K562 (cell line): ENCODE measurements at regions not wholly inside any gene's neighbourhood (a gene's known extent, or its start where the extent isn't known, plus 50 kb on each side); places are given as distances from the start of the nearest gene placed in this dataset.

Source experiments
- ATAC-seq: fragments of 200-7000 bp; cut with Tn5 transposase; 3 replicates; pipeline ENCODE4 v1.9.1; 2020; ENCODE audit warnings: moderate library complexity
- BruUV-seq: library from RNA; stranded (reverse); fragments of 400-500 nt; replicated peaks from 2 replicates; lab custom pipeline; 2021; lab: Mats Ljungman, UMichigan
- CTCF ChIA-PET: fragments of 300-600 bp; formaldehyde crosslinking; extraction: SDS; loops from one replicate; lab custom pipeline; 2021; ENCODE audit warnings: low intra/inter-chr PET ratio; lab: Yijun Ruan, JAX
- POLR2A ChIA-PET: fragments of 300-600, 350-650 bp; sonication (Branson Sonifier 250); formaldehyde crosslinking; extraction: SDS; loops from one replicate; lab custom pipeline; 2021; ENCODE audit warnings: antibody characterized with exemption, inconsistent platforms; lab: Yijun Ruan, JAX
- DNase-seq, 4 experiments: peaks; one replicate each; pipeline versions ENCODE4 v3.0.0 to v3.0.0-alpha.2; 2011 to 2018; ENCODE audit warnings: low spot score in 3 of 4, mixed read lengths in 3 of 4; ENCODE audit errors: extremely low read depth in 1 of 4
- FAIRE-seq: peaks from 2 replicates; lab custom pipeline; 2011; peaks lifted over from hg19 to GRCh38; lab: Jason Lieb, UNC
- H2AFZ ChIP-seq: 2 replicates; pipeline ENCODE4 v1.6.0; 2011; ENCODE audit warnings: low read depth, low read length, control low read depth, inconsistent platforms
- H3K27ac ChIP-seq: fragments of 200-600 bp; 3 replicates; pipeline ENCODE4 v1.8.0; 2011; ENCODE audit warnings: low read depth, mild to moderate bottlenecking, control low read depth, inconsistent platforms, low read length, moderate library complexity, mixed read lengths; ENCODE audit errors: extremely low read depth
- H3K27me3 ChIP-seq, 2 experiments: fragments of 300-600 bp in 1 of 2; 2 replicates in 1 of 2; 3 replicates in 1 of 2; pipeline versions ENCODE4 v1.6.0 to v1.8.0; 2011; ENCODE audit warnings: inconsistent platforms in 2 of 2, low read length in 2 of 2, mild to moderate bottlenecking in 1 of 2, mixed read lengths in 1 of 2, moderate library complexity in 1 of 2; ENCODE audit not compliant: control insufficient read depth in 2 of 2, insufficient read depth in 2 of 2
- H3K36me3 ChIP-seq: fragments of 300-600 bp; 3 replicates; pipeline ENCODE4 v1.8.0; 2011; ENCODE audit warnings: mild to moderate bottlenecking, low read length, inconsistent platforms; ENCODE audit not compliant: control insufficient read depth, insufficient read depth
- H3K4me1 ChIP-seq, 2 experiments: fragments of 200-600 bp in 1 of 2; replicated peaks in 1 of 2; 2 replicates in 1 of 2; 3 replicates in 1 of 2; pipeline versions ENCODE4 v1.5.1 to v1.8.0; 2011; ENCODE audit warnings: inconsistent platforms in 2 of 2, low read length in 2 of 2, mild to moderate bottlenecking in 1 of 2, mixed read lengths in 1 of 2, moderate library complexity in 1 of 2; ENCODE audit not compliant: control insufficient read depth in 2 of 2, insufficient read depth in 2 of 2
- H3K4me2 ChIP-seq: 2 replicates; pipeline ENCODE4 v1.6.1; 2011; ENCODE audit warnings: low read length, control low read depth, inconsistent platforms, mixed read lengths; ENCODE audit not compliant: insufficient read depth
- H3K4me3 ChIP-seq: fragments of 200-600 bp; sonication (generic), shearing (Covaris generic); 2 replicates; pipeline ENCODE4 v1.5.1; 2016; ENCODE audit warnings: control low read depth, inconsistent platforms
- H3K79me2 ChIP-seq: fragments of 200-600 bp; 3 replicates; pipeline ENCODE4 v1.8.0; 2011; ENCODE audit warnings: low read length, inconsistent platforms; ENCODE audit not compliant: control insufficient read depth, insufficient read depth
- H3K9ac ChIP-seq, 2 experiments: 2 replicates each; pipeline versions ENCODE4 v1.6.0 to v1.6.1; 2011; ENCODE audit warnings: low read depth in 2 of 2, low read length in 2 of 2, control low read depth in 1 of 2, inconsistent platforms in 1 of 2, mild to moderate bottlenecking in 1 of 2, mixed read lengths in 1 of 2; ENCODE audit not compliant: insufficient read depth in 1 of 2
- H3K9me1 ChIP-seq: one replicate; pipeline ENCODE4 v1.6.0; 2011; ENCODE audit warnings: inconsistent platforms, mild to moderate bottlenecking, low read length, moderate library complexity; ENCODE audit not compliant: control insufficient read depth, insufficient read depth
- H3K9me3 ChIP-seq: replicated peaks from 2 replicates; pipeline ENCODE4 v1.5.1; 2011; ENCODE audit warnings: low read depth, low read length, inconsistent platforms; ENCODE audit not compliant: control insufficient read depth, insufficient read depth
- H4K20me1 ChIP-seq: replicated peaks from 2 replicates; pipeline ENCODE4 v1.6.1; 2011; ENCODE audit warnings: low read length, inconsistent platforms, mixed read lengths; ENCODE audit not compliant: control insufficient read depth, insufficient read depth
- HCFC1 ChIP-seq: IDR thresholded peaks from 2 replicates; pipeline ENCODE4 v1.6.1; 2012; ENCODE audit warnings: low read depth, low read length, improper control_type of control experiment
- HNRNPK ChIP-seq: fragments of 200-400 bp; formaldehyde crosslinking; IDR thresholded peaks from one replicate; pipeline ENCODE4 v1.6.1; 2018; ENCODE audit warnings: mild to moderate bottlenecking, low read depth, low read length; ENCODE audit not compliant: poor library complexity, severe bottlenecking
- IFI16 ChIP-seq: fragments of 250-450 bp; sonication (Bioruptor Pico); IDR thresholded peaks from 2 replicates; pipeline ENCODE4 v2.1.2; 2022; ENCODE audit warnings: mild to moderate bottlenecking, inconsistent platforms
- PHF8 ChIP-seq: fragments of 200-600 bp; sonication (generic); IDR thresholded peaks from 2 replicates; pipeline ENCODE4 v1.6.1; 2012; ENCODE audit warnings: mixed run types, mild to moderate bottlenecking, inconsistent platforms, low read length, moderate library complexity, borderline replicate concordance
- RBM17 ChIP-seq: fragments of 200-400 bp; formaldehyde crosslinking; IDR thresholded peaks from 2 replicates; pipeline ENCODE4 v1.6.1; 2017; ENCODE audit warnings: low read depth, mild to moderate bottlenecking, low read length, borderline replicate concordance
- WGBS: fragments of 100-300 bp; shearing (Covaris generic); methylation state at CpG from one replicate; pipeline ENCODE4 v1.1.6; 2016; ENCODE audit warnings: low coverage, mixed read lengths; ENCODE audit not compliant: insufficient coverage; ENCODE audit errors: missing lambda C conversion rate; 5-methylcytosine and 5-hydroxymethylcytosine counted together
- in situ Hi-C: fragments of 300-500 bp; cut with MboI; formaldehyde crosslinking; loops from 4 replicates; pipeline ENCODE4 v1.15.0; 2018; ENCODE audit warnings: inconsistent platforms, mixed read lengths
- intact Hi-C: fragments of 100-400 bp; cut with micrococcal nuclease; formaldehyde crosslinking; loops from 2 replicates; pipeline ENCODE4 v1.14.2; 2022
- TF ChIP-seq, protein P1 (sequence below): fragments of 450-650 bp; formaldehyde crosslinking; IDR thresholded peaks from 2 replicates; pipeline ENCODE4 v1.4.0; 2020; ENCODE audit warnings: mild to moderate bottlenecking, moderate library complexity
- TF ChIP-seq, protein P2 (sequence below), 3 experiments: fragments of 200-800 bp in 1 of 3; fragments of 250-450 bp in 1 of 3; fragments of 450-650 bp in 1 of 3; sonication (Bioruptor Pico) in 1 of 3; sonication (Bioruptor generic) in 1 of 3; formaldehyde crosslinking in 1 of 3; IDR thresholded peaks; 2 replicates each; pipeline versions ENCODE4 v1.6.1 to v1.8.0; 2016 to 2022; ENCODE audit warnings: mild to moderate bottlenecking in 2 of 3, missing genetic modification characterization in 2 of 3, missing compliant biosample characterization in 1 of 3, moderate library complexity in 1 of 3

DNA sequence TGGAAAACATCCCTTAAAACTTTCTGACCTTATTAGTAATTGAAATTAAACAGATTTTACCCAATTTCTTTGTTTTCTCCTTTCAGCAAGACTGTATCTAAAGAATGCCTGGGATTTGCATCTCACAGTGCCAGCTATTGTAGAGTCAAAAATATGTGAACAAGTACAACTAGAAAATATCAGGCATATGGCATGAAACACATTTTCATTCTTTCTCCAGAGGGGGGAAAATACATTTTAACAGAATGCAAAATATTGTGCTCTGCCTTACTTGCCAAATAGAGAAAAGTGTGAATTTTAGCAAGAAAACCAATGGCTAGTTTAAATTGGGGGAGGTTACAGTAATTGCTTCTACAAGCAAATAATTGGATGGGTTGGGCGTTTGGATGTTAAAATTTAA is 366.6 kb upstream of the FIGN start:
- FAIRE-seq: no peak
- Histone ChIP-seq H3K27ac (no peak overlapping the region), H3K36me3 (no peaks in the 10 kb centered on the region), H4K20me1 (no peaks in the 10 kb centered on the region), H3K9me3 (no peaks in the 10 kb centered on the region), H3K27me3 (no peaks in the 10 kb centered on the region), H2AFZ (no peak overlapping the region), H3K79me2 (no peaks in the 10 kb centered on the region), H3K4me2 (no peak overlapping the region), H3K4me1 (no peaks in the 10 kb centered on the region), H3K9ac (no peak overlapping the region), H3K9me1 (no peaks in the 10 kb centered on the region), H3K4me3 (no peak overlapping the region)
- in situ Hi-C loops (no loop called here), intact Hi-C loops (no loop called here)
- CTCF ChIA-PET: no interaction called here
- TF ChIP-seq, protein P1, sequence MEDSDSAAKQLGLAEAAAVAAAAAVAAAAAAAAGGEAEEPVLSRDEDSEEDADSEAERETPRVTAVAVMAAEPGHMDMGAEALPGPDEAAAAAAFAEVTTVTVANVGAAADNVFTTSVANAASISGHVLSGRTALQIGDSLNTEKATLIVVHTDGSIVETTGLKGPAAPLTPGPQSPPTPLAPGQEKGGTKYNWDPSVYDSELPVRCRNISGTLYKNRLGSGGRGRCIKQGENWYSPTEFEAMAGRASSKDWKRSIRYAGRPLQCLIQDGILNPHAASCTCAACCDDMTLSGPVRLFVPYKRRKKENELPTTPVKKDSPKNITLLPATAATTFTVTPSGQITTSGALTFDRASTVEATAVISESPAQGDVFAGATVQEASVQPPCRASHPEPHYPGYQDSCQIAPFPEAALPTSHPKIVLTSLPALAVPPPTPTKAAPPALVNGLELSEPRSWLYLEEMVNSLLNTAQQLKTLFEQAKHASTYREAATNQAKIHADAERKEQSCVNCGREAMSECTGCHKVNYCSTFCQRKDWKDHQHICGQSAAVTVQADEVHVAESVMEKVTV (CRISPR knock-in tag): no peak
- TF ChIP-seq, protein P2, sequence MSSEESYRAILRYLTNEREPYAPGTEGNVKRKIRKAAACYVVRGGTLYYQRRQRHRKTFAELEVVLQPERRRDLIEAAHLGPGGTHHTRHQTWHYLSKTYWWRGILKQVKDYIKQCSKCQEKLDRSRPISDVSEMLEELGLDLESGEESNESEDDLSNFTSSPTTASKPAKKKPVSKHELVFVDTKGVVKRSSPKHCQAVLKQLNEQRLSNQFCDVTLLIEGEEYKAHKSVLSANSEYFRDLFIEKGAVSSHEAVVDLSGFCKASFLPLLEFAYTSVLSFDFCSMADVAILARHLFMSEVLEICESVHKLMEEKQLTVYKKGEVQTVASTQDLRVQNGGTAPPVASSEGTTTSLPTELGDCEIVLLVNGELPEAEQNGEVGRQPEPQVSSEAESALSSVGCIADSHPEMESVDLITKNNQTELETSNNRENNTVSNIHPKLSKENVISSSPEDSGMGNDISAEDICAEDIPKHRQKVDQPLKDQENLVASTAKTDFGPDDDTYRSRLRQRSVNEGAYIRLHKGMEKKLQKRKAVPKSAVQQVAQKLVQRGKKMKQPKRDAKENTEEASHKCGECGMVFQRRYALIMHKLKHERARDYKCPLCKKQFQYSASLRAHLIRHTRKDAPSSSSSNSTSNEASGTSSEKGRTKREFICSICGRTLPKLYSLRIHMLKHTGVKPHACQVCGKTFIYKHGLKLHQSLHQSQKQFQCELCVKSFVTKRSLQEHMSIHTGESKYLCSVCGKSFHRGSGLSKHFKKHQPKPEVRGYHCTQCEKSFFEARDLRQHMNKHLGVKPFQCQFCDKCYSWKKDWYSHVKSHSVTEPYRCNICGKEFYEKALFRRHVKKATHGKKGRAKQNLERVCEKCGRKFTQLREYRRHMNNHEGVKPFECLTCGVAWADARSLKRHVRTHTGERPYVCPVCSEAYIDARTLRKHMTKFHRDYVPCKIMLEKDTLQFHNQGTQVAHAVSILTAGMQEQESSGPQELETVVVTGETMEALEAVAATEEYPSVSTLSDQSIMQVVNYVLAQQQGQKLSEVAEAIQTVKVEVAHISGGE (CRISPR knock-in tag; IDR thresholded peaks at IDR 0.05): no peak
- TF ChIP-seq HCFC1 (no peak), IFI16 (CRISPR knock-in tag) (no peak), RBM17 (no peak), PHF8 (no peak), HNRNPK (no peak)
- BruUV-seq: no TSS peak
- POLR2A ChIA-PET: no interaction called here
- no peak for ATAC-seq
- 0% methylated on average over 1 of the region's 1 CpG for WGBS
- DNase-seq: no peak
